HG02884 (cell line): ENCODE measurements at regions not wholly inside any gene's neighbourhood (a gene's known extent, or its start where the extent isn't known, plus 50 kb on each side); places are given as distances from the start of the nearest gene placed in this dataset.

Experiments
- ATAC-seq: cut with Tn5 transposase; IDR thresholded peaks from one replicate; pipeline ENCODE4 v1.9.1; 2021; ENCODE audit warnings: mild to moderate bottlenecking, moderate library complexity; ENCODE audit not compliant: unreplicated experiment

GRCh38 chr17:70775679-70776078, 606.3 kb downstream of the KCNJ2 start:
- ATAC-seq: no peak

- ATAC-seq: no peak
Observed at GRCh38 chr17:70776441-70776840, 607.1 kb downstream of the KCNJ2 start.

- ATAC-seq: no peak
Observed at GRCh38 chr17:70780031-70780430, 610.7 kb downstream of the KCNJ2 start.

GRCh38 chr17:70786081-70786480, 616.7 kb downstream of the KCNJ2 start:
- ATAC-seq: no peak

GRCh38 chr17:70787721-70788300, 618.5 kb downstream of the KCNJ2 start:
- ATAC-seq: no peak

GRCh38 chr17:70791748-70792443, 622.6 kb downstream of the KCNJ2 start:
- no peak for ATAC-seq

GRCh38 chr17:70794738-70795137, 625.4 kb downstream of the KCNJ2 start:
- ATAC-seq: no peak

GRCh38 chr17:70795620-70796019, 626.3 kb downstream of the KCNJ2 start:
- ATAC-seq: no peak

- ATAC-seq: no peak
Observed at GRCh38 chr17:70796757-70797156, 627.4 kb downstream of the KCNJ2 start.

GRCh38 chr17:70797166-70797565, 627.8 kb downstream of the KCNJ2 start:
- ATAC-seq: no peak

- ATAC-seq: no peak
Observed at GRCh38 chr17:70804161-70804560, 634.8 kb downstream of the KCNJ2 start.

- ATAC-seq: no peak
Observed at GRCh38 chr17:70808596-70808995, 639.3 kb downstream of the KCNJ2 start.

GRCh38 chr17:70810609-70811008, 641.3 kb downstream of the KCNJ2 start:
- no peak for ATAC-seq

GRCh38 chr17:70813355-70813930, 644.1 kb downstream of the KCNJ2 start:
- no peak for ATAC-seq

GRCh38 chr17:70819183-70819582, 649.9 kb downstream of the KCNJ2 start:
- ATAC-seq: no peak

GRCh38 chr17:70820276-70820675, 650.9 kb downstream of the KCNJ2 start:
- ATAC-seq: no peak

GRCh38 chr17:70825321-70826125, 656.2 kb downstream of the KCNJ2 start:
- no peak for ATAC-seq

- no peak for ATAC-seq
Observed at GRCh38 chr17:70829876-70830275, 660.5 kb downstream of the KCNJ2 start.

- no peak for ATAC-seq
Observed at GRCh38 chr17:70834039-70834438, 664.7 kb downstream of the KCNJ2 start.

- ATAC-seq: no peak
Observed at GRCh38 chr17:70848785-70849184, 679.5 kb downstream of the KCNJ2 start.

- no peak for ATAC-seq
Observed at GRCh38 chr17:70855401-70856054, 686.2 kb downstream of the KCNJ2 start.
